Urothelium cell line (cell line): ENCODE measurements at regions not wholly inside any gene's neighbourhood (a gene's known extent, or its start where the extent isn't known, plus 50 kb on each side); places are given as distances from the start of the nearest gene placed in this dataset.
A peak's percentile ranks its signal among the peaks of the same experiment; 100 is the strongest.

Experiments used
- DNase-seq: peaks from one replicate; pipeline ENCODE4 v3.0.0; 2011; ENCODE audit warnings: low spot score, mixed read lengths
- FAIRE-seq: peaks from 2 replicates; lab custom pipeline; 2011; peaks lifted over from hg19 to GRCh38; lab: Jason Lieb, UNC

DNA sequence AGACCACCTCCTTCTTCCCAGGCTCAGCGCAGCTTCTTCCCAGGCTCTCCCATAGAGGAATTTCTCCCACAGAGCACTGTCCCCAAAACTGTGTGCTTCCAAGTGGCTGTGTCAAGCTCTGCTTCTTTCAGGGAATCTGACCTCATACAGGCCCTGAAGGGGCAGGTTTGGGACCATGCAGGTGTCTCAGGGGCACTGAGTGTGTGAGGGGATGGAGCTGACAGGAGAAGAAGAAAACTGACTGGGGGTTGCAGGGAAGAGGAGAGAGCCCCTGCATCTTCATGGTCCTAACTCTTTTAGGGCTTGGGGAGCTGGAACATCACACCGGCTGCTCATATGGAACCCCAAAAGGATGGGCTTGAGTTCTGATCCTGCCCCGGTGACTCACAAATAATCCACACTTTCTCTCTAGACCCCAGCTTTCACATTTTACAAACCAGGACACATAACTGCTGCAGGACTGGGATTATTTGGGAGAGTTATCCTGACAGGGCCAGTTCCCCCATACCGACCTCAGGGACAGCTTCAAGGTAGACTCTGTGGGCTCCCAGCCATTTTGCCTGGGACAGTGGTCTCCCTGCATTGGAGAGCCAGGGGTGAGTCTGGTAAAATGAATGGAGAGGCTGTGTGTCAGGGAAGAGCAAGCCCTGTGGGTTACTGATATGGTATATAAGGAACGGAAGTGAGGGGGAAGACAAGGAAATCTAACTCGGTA, 316.1 kb downstream of the TLE3 start:
- FAIRE-seq (peak; percentile 17), DNase-seq (no peak)

DNA sequence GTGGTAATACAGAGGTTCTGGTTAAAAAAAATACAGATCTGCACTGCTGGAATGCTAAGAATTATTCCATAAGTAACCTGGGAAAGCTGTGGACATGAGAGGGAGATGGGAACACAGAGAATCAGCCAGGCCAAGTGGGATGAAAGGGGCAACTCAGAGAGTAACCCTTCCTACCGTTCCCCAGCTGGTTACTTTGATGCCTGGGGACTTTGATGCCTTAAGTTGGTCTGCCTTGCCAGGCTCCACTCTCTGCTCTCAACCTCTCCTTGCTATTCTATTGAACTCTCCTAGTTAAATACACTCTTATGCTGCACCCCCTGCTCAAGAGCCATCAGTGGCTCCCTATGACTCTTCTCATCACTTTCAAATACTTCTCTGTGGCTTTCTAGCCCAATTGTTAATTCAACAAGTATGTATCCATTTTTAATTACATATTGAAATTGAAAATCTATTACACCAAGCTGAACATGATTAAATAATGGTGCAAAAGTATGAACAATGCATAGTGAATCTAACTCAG, 315.5 kb downstream of the TLE3 start:
- no peak for DNase-seq
- FAIRE-seq = no peak

DNA sequence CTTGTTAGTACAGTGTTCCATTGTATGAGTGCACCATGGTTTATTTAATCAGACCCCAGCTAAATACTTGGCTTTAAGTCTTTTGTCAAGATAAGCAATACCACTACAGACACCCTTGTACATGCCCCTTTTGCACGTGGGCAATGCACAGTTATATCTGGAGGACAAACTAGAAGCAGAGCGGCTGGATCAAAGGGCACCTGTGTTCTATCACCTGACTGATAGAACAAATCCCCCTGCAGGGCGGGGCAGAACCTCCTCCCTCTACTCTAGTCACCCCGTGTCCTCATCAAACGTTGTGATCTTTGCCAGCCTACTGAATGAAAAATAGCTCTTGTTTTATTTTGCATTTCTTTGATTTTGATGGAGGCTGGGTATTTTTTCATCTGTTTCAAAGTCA, 314.9 kb downstream of the TLE3 start:
- no peak for DNase-seq
- FAIRE-seq = no peak

- no peak for DNase-seq
- no peak for FAIRE-seq
These were observed 314.5 kb downstream of the TLE3 start for GRCh38 chr15:69783211-69783610.

- FAIRE-seq (peak; percentile 17), DNase-seq (no peak)
These were observed 312.7 kb downstream of the TLE3 start for GRCh38 chr15:69784798-69785566.

DNA sequence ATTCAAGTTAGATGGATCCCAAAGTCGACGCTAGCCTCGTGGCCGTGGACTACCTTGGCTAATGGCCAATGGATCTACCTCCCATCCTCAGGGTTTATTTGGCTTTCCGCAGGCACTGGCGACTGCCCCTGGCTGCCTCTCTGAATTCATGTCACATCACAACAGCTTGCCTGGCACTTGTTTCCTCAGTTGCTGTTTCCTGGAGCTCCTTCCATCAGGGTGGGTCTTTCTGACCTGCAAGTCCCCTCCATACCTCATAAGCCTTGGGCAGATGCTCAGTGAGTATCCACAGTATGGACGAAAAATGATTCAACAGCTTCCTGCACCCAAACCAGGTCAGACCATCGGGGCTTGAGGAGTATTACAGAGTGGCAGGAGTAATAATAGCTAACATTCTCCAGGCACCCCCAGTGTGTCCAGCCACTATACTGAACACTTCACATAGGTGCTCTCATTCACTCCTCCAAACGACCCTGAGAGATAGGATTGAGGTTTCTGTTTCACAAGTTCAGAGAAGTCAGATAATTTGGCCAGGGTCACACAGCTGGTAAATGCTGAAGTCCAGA, 311.5 kb downstream of the TLE3 start:
- FAIRE-seq (no peak), DNase-seq (no peak)

- FAIRE-seq (no peak), DNase-seq (no peak)
These were observed 309.9 kb downstream of the TLE3 start for GRCh38 chr15:69787791-69788190.

DNA sequence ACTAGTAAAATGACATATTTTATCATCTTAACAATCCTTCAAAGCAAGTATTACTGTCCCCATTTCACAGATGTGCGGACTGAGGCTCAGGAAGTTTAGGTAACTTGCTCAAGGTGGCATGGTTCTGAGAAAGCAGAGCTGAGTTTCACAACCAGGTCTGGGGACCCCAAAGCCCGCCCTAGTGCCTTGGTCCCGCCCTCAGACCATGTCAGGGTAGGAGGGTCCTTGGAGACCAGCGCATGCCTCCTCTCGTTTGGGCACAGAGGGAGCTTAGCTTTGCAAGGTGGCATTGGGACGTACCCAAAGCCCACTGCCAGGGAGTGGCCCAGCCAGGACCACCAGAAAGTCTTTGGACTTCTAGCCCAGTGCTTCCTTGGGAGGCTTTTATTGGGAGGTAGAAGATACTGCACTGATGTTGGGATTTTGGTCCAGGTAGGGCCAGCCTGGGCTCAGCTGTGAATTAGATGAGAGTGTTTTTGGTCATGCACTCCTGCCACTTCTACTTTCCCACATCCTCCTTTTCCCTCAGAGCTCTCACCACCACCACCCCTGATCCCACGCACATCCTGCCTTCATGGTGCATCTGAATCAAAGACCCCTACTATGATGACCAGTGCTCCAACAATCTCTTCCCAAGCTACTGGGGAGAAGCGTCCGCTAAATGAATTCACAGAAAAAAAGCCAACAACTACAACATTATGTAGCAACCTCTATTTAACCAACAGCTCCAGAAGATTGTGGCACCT, 307.9 kb downstream of the TLE3 start:
- no peak for FAIRE-seq
- DNase-seq = no peak

DNA sequence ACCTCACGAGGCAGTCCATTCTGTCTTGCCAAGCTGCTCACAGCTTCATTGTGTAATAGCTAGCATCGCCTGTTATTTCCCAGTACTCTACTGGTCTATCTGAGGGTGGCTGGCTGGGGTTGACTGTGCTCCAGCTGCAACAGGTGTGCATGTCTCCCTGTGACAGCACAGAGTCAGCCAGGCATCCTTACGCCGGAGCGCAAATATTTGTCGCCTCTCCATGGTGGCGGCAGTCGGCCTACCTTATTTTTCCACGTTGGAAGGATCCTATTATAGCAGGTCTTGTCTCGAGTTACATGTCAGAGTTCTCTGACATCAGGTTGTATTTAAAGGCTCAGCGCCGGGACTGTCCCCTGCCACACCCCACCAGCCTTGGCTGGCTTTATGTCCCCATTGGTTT, 307.1 kb downstream of the TLE3 start:
- FAIRE-seq = peak; percentile 37
- no peak for DNase-seq

- FAIRE-seq = no peak
These were observed 304.9 kb downstream of the TLE3 start for GRCh38 chr15:69792823-69793222.

DNA sequence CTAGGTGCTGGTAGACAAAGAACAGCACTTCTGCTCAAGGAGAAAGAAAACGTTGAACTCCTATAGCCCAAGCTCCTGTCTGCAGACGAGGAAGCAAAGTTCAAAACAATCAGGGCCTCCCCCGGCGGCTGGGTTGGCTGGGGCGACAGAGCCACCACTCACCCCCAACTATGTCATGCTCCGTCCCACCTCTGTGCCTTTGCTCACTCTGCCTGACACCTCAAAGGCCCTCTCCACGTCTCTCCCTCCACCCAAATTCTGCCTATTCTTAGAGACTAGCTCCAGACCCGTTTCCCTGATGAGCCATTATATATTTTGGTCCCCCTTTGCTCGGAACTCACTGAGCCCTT, 304.3 kb downstream of the TLE3 start:
- FAIRE-seq (no peak), DNase-seq (no peak)

More at GRCh38 chr15:69792823-69793222, 304.9 kb downstream of the TLE3 start:
- no peak for DNase-seq

DNA sequence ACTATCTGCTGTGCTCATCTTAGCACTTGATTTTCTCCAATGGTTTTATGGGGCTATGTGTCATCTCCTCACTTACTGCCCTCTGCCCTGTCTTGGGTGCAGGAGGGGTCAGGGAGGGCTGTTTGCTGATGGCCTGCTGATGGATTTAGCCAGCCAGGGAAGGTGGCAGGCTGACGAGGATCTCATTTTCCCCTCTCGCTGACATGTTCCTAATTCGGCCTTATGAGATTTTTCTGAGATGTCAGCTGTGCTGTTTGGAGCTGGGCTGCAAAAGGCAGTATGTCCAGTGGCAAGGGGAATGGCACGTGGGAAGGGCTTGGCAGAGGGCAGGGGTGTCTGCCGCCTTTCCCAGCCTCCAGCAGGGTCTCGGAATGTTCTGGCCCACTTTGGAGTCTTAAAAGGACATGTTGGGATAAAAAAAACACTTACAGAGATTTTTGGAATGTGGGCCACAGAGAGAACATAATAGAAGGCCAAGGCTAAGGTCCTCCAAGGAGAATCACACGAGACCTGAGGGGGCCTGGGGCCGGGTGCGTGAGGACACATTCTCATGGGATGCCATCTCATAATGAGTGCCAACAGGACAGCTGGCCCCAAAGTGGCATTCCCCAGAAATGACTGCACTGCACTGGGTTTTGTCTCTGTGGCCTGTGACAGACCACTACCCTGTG, 303.8 kb downstream of the TLE3 start:
- no peak for DNase-seq

DNA sequence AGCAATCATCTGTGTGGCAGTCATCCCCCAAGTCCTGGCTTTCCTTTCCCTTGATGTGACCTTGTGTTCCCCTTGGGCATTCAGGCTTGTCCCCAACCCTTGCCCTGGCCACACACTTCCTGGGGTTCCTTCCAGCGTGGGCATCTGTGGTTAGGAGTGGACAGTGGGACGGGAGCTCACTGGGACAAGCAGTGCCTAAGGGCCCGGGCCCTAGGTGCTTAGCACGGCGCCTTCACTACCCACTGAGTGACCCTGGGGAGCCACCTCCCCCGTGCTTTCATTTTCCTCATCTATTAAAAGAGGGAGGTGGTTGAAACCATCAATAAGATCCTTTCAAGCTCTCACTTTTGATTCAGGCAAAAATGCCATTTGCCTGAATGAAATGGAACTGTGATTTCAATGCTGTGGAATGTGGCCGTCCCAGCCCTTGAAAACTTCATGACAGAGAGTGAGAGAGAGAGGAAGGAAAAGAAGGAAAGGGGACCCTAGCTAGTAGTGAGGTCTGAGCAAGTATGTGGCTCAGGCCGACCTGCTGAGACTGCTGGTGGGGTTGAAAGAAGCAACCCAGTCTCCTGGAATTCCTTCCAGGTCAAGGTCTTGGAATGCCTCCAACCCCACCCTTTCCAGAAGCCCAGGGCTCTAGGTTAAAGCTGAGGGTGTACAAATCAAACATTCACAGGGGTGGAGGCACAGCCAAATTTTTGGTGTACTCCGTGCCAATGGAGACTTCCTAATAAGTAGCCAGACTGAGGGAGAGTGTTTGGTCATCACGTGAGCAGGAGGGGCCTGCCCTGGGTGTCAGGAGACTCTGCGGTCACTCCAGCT, 302.9 kb downstream of the TLE3 start:
- DNase-seq (peak; percentile 69), FAIRE-seq (peak; percentile 53)

More for the DNA sequence above, 303.8 kb downstream of the TLE3 start:
- FAIRE-seq = peak; percentile 20

- DNase-seq = no peak
- FAIRE-seq = no peak
These were observed 302.1 kb downstream of the TLE3 start for GRCh38 chr15:69795601-69796000.

- FAIRE-seq (no peak), DNase-seq (no peak)
These were observed 300.6 kb downstream of the TLE3 start for GRCh38 chr15:69797051-69797595.

DNA sequence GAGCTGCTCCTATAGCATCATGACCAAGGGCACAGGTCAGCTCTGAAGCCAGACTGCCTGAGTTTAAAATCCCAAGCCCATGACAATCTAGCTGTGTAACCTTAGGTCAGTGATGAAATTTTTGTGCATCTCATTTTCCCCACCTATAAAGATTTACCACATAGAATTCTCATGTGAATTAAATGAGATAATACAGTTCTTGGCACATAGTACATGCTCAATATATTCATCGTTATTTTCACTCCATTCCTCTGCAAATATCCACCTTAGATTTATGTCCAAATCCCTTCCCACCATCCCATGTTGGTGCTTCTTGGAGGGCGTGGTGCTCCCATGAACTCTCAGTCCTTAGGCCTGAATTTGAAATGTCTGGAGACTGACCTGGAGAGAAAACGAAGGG, 300.1 kb downstream of the TLE3 start:
- DNase-seq = no peak

DNA sequence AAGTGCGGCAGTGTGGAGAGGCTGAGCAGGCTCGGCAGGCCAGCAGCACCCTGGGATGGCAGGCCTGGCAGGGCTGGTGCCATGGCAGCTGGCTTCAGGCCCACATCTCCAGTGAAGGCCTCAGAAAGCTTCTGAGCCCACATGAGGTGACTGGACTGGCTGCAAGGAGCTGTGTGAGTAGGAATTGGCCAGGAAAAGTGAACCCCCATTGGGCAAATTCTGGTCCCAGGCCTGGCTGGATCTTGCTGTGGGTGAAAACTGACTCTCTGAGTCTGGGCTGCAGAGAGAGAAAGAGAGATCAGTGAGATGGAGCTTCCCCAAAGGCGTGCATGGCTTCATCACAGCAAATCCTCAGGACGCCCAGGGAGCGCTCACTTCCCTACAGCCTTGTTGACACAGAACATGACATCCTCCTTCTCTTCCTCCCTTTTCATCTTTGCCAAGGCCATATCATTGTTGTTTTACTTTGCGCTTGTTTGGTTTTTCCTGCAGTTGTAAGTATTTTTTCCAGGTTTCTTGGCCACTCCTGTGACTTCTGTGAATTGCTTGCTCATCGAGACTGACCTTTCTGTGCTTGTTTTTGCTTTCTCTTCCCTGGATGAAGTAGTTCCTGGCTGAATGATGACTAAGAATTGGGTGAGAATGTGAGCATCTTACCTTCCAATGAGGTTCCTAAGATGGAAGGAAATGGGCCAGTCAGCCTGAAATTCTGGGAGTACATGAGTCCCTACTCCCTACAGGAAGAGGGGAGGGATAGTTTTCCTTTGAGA, 299.1 kb downstream of the TLE3 start:
- DNase-seq (no peak), FAIRE-seq (no peak)

More for the DNA sequence above, 300.1 kb downstream of the TLE3 start:
- no peak for FAIRE-seq

- DNase-seq = no peak
- FAIRE-seq = no peak
These were observed 296.6 kb downstream of the TLE3 start for GRCh38 chr15:69801144-69801543.

GRCh38 chr15:69802432-69802831, 295.3 kb downstream of the TLE3 start:
- FAIRE-seq (peak; percentile 17), DNase-seq (no peak)
